Mesodermal cell (in vitro differentiated cells): ENCODE measurements at regions not wholly inside any gene's neighbourhood (a gene's known extent, or its start where the extent isn't known, plus 50 kb on each side); places are given as distances from the start of the nearest gene placed in this dataset.

Experiments
- H3K27ac ChIP-seq: 2 replicates; pipeline ENCODE4 v1.7.0; 2013; ENCODE audit warnings: mild to moderate bottlenecking, low read depth, low read length, moderate library complexity; ENCODE audit not compliant: severe bottlenecking
- H3K36me3 ChIP-seq: 2 replicates; pipeline ENCODE4 v1.7.1; 2013; ENCODE audit warnings: mild to moderate bottlenecking, low read length, moderate library complexity; ENCODE audit not compliant: control insufficient read depth, insufficient read depth
- H3K4me1 ChIP-seq: one replicate; pipeline ENCODE4 v1.7.1; 2013; ENCODE audit warnings: mild to moderate bottlenecking, low read length; ENCODE audit not compliant: insufficient read depth, control insufficient read depth, poor library complexity, severe bottlenecking
- H3K4me3 ChIP-seq: 2 replicates; pipeline ENCODE4 v1.7.0; 2013; ENCODE audit warnings: low read length, control low read depth, mild to moderate bottlenecking; ENCODE audit not compliant: insufficient read depth, poor library complexity, severe bottlenecking; ENCODE audit errors: extremely low read depth
- H3K9me3 ChIP-seq: 2 replicates; pipeline ENCODE4 v1.7.1; 2013; ENCODE audit warnings: mild to moderate bottlenecking, low read length, moderate library complexity; ENCODE audit not compliant: control insufficient read depth
- WGBS, 2 experiments: methylation state at CpG; one replicate each; pipeline ENCODE4 v1.1.5; 2013; ENCODE audit warnings: missing lambda C conversion rate in 2 of 2; ENCODE audit not compliant: insufficient coverage in 2 of 2; 5-methylcytosine and 5-hydroxymethylcytosine counted together

DNA sequence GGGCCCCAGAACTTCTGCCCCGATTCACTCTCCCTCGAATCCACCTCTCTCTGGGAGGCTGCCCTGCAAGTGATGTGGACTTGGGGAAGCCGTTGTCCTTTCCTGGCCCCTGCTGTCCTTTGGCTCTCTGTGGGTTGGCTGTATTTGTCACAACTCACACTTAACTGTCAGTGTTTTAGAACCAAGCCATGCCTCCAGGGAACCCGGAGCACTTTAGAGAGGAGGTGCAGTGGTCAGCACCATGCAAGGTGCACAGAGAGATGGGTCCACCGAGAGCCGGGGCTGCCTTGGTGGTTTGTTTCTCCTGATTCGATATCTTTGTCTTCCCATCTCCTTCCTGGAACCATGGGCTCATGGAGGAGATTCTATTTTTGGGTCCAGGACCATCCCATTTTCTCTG is 129.5 kb upstream of the RTL1 start:
- Histone ChIP-seq H3K27ac (no peak overlapping the region), H3K4me1 (no peaks in the 10 kb centered on the region), H3K4me3 (no peak overlapping the region), H3K36me3 (no peaks in the 10 kb centered on the region), H3K9me3 (no peaks in the 10 kb centered on the region)
- WGBS, 2 experiments: 96 to 100% methylated on average over 4 to 6 of the region's 7 CpGs

DNA sequence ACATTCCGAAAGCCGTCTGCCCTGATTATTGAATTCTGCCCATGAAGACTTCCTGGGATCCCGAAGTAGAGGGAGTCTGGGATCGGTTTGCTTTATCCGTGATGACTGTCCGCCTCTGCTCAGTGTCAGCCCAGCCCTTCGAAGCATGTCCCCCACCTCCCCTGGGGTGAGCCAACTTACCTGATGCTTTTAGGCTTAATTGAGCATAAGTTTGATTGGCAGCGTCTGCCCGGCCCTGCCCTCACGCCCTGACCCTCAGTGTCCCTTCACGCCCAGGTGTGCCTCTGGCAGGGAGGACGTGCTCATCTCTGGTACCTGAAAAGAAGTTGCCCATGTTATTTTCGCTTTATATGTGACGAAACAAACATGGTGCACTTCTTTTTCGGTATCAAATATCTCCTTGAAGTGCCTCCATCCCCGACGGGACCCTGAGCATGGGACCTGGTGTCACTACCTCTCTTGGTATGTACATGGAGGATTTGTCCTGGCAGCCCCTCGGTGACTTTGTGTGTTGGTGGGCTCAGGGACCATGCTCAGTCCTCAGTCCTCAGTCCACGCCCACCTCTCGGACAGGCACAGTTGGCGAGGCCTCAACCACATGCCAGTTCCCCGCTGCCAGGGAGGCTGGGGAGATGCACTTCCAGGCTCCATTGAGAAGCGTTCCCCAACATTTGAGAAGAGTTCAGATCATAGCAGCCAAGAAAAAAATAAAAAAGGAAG is 130.1 kb upstream of the RTL1 start:
- H3K4me1 ChIP-seq: no peaks in the 10 kb centered on the region
- no peaks in the 10 kb centered on the region for H3K9me3 ChIP-seq
- no peaks in the 10 kb centered on the region for H3K36me3 ChIP-seq
- 93 to 94% methylated on average over 18 to 20 of the region's 23 CpGs for WGBS, 2 experiments
- H3K4me3 ChIP-seq: no peak overlapping the region
- no peak overlapping the region for H3K27ac ChIP-seq

DNA sequence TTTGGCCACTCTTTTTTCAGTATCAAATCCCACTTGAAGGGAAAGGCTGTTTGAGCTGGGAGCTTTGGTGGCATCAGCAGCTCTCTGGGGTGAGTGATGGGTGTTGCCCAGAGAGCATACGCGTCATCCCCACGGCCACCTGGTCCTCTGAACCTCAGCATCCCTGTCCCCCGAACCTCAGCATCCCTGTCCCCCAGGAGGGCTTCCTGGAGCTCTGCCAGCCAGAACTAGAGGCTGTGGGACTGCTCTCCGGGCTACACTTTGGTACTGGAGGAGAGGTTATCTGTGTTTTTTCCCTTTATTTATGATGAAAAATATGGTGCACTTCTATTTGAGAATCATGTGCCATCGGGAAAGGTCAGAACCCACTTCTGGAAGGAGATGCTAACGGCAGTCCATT is 131.5 kb upstream of the RTL1 start:
- WGBS, 2 experiments: 87 to 94% methylated on average over 2 to 6 of the region's 7 CpGs
- no peaks in the 10 kb centered on the region for H3K36me3 ChIP-seq
- no peaks in the 10 kb centered on the region for H3K9me3 ChIP-seq
- H3K4me3 ChIP-seq: no peak overlapping the region
- H3K4me1 ChIP-seq: no peaks in the 10 kb centered on the region
- H3K27ac ChIP-seq: no peak overlapping the region

DNA sequence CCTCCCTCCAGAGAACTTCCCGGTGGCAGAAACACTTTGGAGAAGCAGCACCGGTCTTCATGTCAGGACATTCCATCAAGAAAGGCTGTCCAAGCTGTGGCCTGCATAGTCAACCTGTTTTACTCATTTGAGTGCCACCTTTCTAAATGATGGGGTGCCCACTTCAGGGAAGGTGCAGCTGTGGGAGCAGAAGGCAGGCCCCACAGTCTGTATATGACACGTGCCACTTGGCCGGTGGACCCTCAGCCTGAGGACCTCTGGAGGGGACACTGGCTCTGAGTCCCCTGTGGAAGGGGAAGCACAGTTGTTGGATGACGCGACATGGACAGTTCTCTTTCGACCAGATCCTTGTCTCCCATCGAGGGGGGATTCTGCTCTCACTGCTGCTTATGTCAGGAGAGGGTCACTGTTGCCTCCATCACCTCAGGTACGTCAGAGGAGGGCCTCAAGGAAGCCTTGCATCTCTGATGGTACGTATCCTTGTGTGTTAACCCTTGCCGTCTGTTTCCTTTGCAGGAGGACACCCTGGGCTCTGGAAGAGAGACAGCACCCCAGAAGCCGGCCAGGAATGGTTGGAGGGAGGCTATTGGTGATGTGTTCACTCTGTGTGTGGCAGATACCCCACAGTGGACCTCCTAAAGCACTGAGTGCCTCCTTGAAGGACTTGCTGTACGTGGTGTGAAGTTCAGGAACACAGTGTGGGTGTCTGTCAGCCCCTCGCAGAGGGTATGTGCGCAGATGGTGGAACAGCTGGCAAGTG is 132.1 kb upstream of the RTL1 start:
- Histone ChIP-seq H3K4me3 (no peak overlapping the region), H3K36me3 (no peaks in the 10 kb centered on the region), H3K9me3 (no peaks in the 10 kb centered on the region), H3K4me1 (no peaks in the 10 kb centered on the region), H3K27ac (no peak overlapping the region)
- 82 to 97% methylated on average over 9 to 13 of the region's 15 CpGs for WGBS, 2 experiments

DNA sequence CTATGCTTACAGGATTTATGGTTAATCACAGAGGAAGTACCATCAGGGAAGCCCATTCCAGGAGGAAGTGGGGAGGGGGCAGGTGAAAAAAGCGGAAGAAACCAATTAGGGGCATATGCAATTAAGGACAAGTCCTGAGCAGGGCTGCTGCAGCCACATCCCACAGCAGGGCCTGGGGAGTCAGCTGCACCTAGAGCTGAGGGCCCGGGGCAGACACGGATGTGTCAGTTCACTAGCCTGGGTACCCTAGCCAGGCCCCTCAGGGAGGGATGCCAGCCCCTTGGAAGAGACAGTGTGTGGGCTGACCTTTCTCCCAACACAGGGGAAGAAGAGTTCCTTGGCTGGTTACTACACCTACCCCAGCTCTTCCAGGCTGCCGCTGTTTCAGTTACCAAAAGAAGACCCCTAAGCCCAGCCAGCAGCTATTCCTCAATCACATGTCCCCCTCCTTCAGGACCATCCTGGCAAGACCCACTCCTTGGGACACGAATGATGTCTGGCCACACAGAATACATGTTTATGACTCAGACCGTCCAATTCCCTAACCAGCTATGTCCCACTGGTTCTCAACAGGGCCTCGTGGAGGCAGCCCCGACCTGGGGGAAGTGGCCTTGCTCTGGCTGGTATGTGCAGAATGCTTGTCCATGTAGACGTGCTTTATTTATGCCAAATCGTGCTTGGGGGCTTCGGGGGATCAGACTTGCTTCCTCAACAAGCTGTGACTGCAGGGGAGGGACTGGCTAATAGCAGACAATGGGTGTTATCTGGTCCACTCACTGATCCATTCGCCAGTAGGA is 133.7 kb upstream of the RTL1 start:
- 90% methylated on average over 11 to 12 of the region's 12 CpGs for WGBS, 2 experiments

DNA sequence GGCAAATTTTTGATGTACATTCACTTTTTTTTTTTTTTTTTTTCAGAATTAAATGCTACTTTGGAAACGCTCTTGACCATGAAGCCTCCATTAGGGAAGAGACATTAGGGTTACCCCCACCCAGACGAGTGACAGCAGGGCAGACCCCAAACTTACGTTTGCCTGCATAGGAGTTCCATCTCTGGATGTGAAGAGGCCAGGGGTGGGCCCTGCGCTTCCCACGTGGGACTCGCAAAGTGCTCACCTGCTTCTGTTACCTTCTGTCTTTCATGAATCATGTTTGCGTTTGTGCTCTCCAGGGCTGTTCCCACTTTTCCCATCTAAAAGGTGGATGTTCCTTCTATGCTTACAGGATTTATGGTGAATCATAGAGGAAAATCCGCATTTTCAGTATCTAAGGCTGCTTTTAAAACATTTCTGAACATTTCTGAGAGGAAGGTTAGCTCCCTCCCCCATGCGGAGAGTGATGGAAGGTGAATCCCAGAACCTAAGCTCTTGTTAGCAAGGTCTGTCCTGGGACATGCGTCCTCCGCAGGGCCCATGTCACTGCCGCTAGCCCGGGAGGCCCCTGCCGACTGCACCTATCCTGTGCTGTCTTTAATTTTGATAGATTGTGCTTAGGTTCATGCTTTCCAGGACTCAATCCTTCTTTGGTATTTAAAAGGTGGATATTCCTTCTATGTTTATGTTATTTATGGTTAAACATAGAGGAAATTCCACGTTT is 135.7 kb upstream of the RTL1 start:
- Histone ChIP-seq H3K27ac (no peak overlapping the region), H3K9me3 (no peaks in the 10 kb centered on the region), H3K36me3 (no peaks in the 10 kb centered on the region), H3K4me1 (no peaks in the 10 kb centered on the region), H3K4me3 (no peak overlapping the region)
- 90 to 94% methylated on average over 12 of the region's 15 CpGs for WGBS, 2 experiments

More for the DNA sequence above, 133.7 kb upstream of the RTL1 start:
- Histone ChIP-seq H3K9me3 (no peaks in the 10 kb centered on the region), H3K4me3 (no peak overlapping the region), H3K27ac (no peak overlapping the region), H3K36me3 (no peaks in the 10 kb centered on the region), H3K4me1 (no peaks in the 10 kb centered on the region)

DNA sequence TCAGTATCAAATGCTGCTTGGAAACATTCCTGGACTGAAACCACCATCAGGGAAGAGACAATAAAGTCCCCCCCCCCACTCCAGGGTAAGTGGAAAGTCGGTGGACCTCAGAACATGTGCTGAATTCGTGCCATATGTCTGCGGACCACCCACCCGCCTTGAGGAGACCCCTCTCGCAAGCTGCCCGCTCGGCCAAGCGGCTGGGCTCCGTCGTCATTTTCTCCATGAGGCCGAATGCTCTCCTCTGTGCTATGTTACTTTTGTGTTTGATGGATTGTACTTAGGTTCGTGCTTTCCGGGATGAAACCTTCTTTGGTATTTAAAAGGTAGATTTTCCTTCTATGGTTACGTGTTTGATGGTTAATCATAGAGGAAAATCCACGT is 136.2 kb upstream of the RTL1 start:
- no peaks in the 10 kb centered on the region for H3K9me3 ChIP-seq
- H3K4me3 ChIP-seq: no peak overlapping the region
- no peak overlapping the region for H3K27ac ChIP-seq
- no peaks in the 10 kb centered on the region for H3K4me1 ChIP-seq
- H3K36me3 ChIP-seq: no peaks in the 10 kb centered on the region
- 86 to 91% methylated on average over 9 to 11 of the region's 15 CpGs for WGBS, 2 experiments

DNA sequence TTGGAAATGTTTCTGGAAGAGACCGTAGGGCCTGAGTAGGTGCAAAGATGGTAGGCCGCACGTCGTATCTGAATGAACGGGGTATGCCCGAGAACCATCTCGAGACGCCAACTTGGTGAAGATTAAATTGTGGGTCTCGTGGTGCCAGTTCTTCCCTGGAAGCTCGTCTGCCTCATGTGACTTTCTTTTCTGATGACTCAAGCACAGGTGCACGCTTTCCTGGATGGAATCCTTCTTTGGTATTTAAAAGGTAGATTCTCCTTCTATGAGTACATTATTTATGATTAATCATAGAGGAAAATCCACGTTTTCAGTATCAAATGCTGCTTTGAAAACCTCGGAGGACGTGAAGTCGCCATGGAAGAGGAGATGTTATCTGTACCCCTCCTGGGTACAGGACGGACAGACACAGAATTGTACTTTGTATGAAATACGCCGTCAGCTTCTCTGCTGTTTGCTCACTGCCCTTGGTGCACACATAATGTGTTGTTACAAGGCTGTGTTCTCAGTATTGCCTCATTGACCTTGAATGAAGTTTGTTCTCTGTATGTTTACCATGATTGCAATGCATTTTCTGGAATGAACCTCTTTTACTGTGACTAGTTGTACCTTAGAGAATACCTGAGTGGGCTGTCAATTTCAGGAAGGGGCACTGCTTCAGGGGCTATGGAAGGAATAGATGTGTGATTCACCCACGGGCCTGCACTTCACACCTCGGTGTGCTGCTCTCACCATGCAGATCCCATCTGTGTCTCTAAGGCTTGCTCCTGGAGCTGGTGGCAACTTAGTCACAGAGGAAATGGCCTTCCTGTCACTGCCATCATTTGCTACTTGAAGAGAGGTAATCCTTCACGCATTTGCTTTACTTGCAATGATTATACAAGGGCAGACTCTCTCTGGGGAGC is 137.3 kb upstream of the RTL1 start:
- H3K27ac ChIP-seq: no peak overlapping the region
- WGBS, 2 experiments: 89 to 90% methylated on average over 15 to 18 of the region's 21 CpGs
- H3K36me3 ChIP-seq: no peaks in the 10 kb centered on the region
- H3K4me1 ChIP-seq: no peaks in the 10 kb centered on the region
- H3K9me3 ChIP-seq: no peaks in the 10 kb centered on the region
- no peak overlapping the region for H3K4me3 ChIP-seq

DNA sequence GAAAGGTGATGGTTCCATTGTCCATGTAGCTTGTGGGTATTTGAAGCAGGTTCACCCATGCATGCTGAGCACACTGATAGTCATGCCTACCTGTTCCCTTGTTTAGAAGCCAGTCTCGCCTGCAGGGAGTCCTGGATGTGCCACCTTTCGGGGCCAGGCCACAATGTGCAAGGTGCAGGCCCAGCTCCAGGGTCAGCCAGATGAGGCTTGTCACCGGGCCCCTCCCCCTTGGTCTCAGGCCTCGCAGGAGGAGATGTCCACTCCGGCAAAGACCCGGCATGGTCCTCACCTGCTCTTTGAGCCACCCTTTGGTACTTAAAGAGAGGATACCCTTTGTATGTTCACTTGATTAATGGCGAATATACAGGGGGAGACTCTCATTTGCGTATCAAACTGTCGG is 140.4 kb upstream of the RTL1 start:
- WGBS, 2 experiments: 91 to 93% methylated on average over 8 to 9 of the region's 9 CpGs
- Histone ChIP-seq H3K4me1 (no peaks in the 10 kb centered on the region), H3K9me3 (no peaks in the 10 kb centered on the region), H3K27ac (no peak overlapping the region), H3K4me3 (no peak overlapping the region), H3K36me3 (no peaks in the 10 kb centered on the region)
